ENCODE measurements at regions not wholly inside any gene's neighbourhood (a gene's known extent, or its start where the extent isn't known, plus 50 kb on each side); places are given as distances from the start of the nearest gene placed in this dataset.

- TF ChIP-seq CTCF (IDR thresholded peaks at IDR 0.05) (no peak), POLR2A (IDR thresholded peaks at IDR 0.05) (no peak)
- Histone ChIP-seq H3K4me1 (no peaks in the 10 kb centered on the region), H3K36me3 (no peaks in the 10 kb centered on the region), H3K4me3 (no peak overlapping the region), H3K27me3 (no peaks in the 10 kb centered on the region), H3K9me3 (no peaks in the 10 kb centered on the region), H3K27ac (no peak overlapping the region)
- no peak for DNase-seq
- intact Hi-C loops (cut with DNase I; ENCODE audit: low total_unique reads): no loop called here
Measured at GRCh38 chr1:177432897-177433296, 262.1 kb downstream of the BRINP2 start.

DNA sequence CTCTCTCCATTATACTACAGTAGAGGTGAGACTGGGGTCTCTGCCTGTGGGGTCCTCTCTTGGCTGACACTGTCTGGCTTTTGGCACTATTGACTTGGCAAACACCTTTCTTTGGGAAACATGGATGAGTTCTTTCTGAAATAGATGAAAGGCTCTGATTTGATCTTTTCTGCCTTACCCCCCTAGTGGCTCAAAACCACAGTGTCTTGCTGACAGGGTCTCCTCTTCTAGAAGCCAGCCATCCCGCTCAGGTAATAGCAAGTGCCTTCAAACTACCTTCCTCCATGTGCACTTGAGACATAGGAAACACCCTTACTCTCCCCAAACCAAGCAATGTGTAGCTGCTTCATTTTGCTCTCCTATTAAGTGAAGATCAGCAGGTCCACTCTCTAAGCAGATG, 260.4 kb downstream of the BRINP2 start:
- Histone ChIP-seq H3K27me3 (no peaks in the 10 kb centered on the region), H3K4me3 (no peak overlapping the region), H3K36me3 (no peaks in the 10 kb centered on the region), H3K4me1 (no peaks in the 10 kb centered on the region), H3K9me3 (no peaks in the 10 kb centered on the region), H3K27ac (no peak overlapping the region)
- DNase-seq: no peak
- intact Hi-C loops (cut with DNase I; ENCODE audit: low total_unique reads): no loop called here
- TF ChIP-seq POLR2A (IDR thresholded peaks at IDR 0.05) (no peak), CTCF (IDR thresholded peaks at IDR 0.05) (no peak)

DNA sequence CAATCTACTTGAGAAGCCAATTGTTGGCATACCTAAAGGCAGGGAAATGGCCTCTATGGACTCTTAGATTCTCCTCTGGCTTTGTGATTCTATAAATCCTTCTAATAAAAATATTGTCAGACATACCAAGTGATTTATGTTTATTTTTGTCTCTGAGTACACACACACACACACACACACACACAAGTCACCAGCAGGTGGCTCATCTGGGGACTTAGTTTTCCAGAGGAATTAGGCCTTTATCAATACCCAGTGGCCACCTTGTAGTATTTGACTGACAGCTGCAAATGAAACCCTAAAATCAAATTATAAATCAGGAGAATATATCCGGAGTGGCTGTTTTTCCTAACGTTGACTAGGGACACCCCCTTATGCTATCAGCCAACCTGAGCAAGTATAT, 258.5 kb downstream of the BRINP2 start:
- intact Hi-C loops (cut with DNase I; ENCODE audit: low total_unique reads): no loop called here
- TF ChIP-seq POLR2A (IDR thresholded peaks at IDR 0.05) (no peak), CTCF (IDR thresholded peaks at IDR 0.05) (no peak)

DNA sequence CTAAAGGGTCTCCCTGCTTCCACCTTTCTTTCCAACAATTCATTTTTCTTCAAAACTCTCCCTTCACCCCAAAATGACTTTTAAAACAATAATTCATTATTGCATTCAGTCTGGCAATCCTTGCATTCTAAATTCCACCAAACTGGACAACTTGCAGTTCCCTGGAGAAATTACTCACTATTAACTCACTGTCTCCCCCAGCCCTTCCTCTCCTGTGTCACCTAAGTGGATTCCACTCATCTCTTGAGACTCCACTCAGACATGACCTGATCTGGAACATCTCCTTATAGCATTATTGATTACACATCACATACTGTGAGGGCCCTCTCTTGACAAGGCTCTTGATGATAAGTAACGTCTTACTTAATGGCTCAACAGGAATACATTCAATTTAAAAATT, 257.1 kb downstream of the BRINP2 start:
- Histone ChIP-seq H3K4me1 (no peaks in the 10 kb centered on the region), H3K9me3 (no peaks in the 10 kb centered on the region), H3K36me3 (no peaks in the 10 kb centered on the region), H3K27me3 (no peaks in the 10 kb centered on the region), H3K27ac (no peak overlapping the region), H3K4me3 (no peak overlapping the region)
- intact Hi-C loops (cut with DNase I; ENCODE audit: low total_unique reads): no loop called here
- no peak for TF ChIP-seq POLR2A (IDR thresholded peaks at IDR 0.05)
- DNase-seq: no peak

More for the DNA sequence above, 258.5 kb downstream of the BRINP2 start:
- H3K36me3 ChIP-seq: no peaks in the 10 kb centered on the region
- no peak for DNase-seq
- H3K9me3 ChIP-seq: no peaks in the 10 kb centered on the region
- H3K27me3 ChIP-seq: no peaks in the 10 kb centered on the region
- H3K27ac ChIP-seq: no peak overlapping the region
- no peak overlapping the region for H3K4me3 ChIP-seq
- no peaks in the 10 kb centered on the region for H3K4me1 ChIP-seq

- Histone ChIP-seq H3K9me3 (no peaks in the 10 kb centered on the region), H3K27me3 (no peaks in the 10 kb centered on the region), H3K4me3 (no peak overlapping the region), H3K27ac (no peak overlapping the region), H3K4me1 (no peaks in the 10 kb centered on the region), H3K36me3 (no peaks in the 10 kb centered on the region)
- TF ChIP-seq CTCF (IDR thresholded peaks at IDR 0.05) (no peak), POLR2A (IDR thresholded peaks at IDR 0.05) (no peak)
- no peak for DNase-seq
- intact Hi-C loops (cut with DNase I; ENCODE audit: low total_unique reads): no loop called here
Measured at GRCh38 chr1:177426497-177426896, 255.7 kb downstream of the BRINP2 start.

- Histone ChIP-seq H3K27me3 (no peaks in the 10 kb centered on the region), H3K9me3 (no peaks in the 10 kb centered on the region), H3K4me1 (no peaks in the 10 kb centered on the region), H3K36me3 (no peaks in the 10 kb centered on the region), H3K27ac (no peak overlapping the region), H3K4me3 (no peak overlapping the region)
- DNase-seq: no peak
- TF ChIP-seq CTCF (IDR thresholded peaks at IDR 0.05): no peak
- TF ChIP-seq POLR2A (IDR thresholded peaks at IDR 0.05): no peak
- intact Hi-C loops (cut with DNase I; ENCODE audit: low total_unique reads): no loop called here
Measured at GRCh38 chr1:177425199-177425598, 254.4 kb downstream of the BRINP2 start.

Measured in uterus (tissue), 3 donors.